ENCODE measurements at regions not wholly inside any gene's neighbourhood (a gene's known extent, or its start where the extent isn't known, plus 50 kb on each side); places are given as distances from the start of the nearest gene placed in this dataset.

GRCh38 chr4:177131736-177132135 lies 177.9 kb upstream of the NEIL3 start:
- Histone ChIP-seq H2AFZ (ENCODE audit: low read length) (no peak overlapping the region), H3K9ac (ENCODE audit: low read depth, low read length, poor library complexity, severe bottlenecking) (no peak overlapping the region), H3K36me3 (ENCODE audit: insufficient read depth, low read length) (no peaks in the 10 kb centered on the region), H3K4me2 (ENCODE audit: low read depth, low read length, poor library complexity, severe bottlenecking) (no peak overlapping the region), H4K20me1 (ENCODE audit: insufficient read depth, low read length, poor library complexity, severe bottlenecking) (no peaks in the 10 kb centered on the region), H3K9me2 (replicated peaks; ENCODE audit: low read depth, low read length) (no peaks in the 10 kb centered on the region), H3K27me3 (ENCODE audit: insufficient read depth, low read length, poor library complexity, severe bottlenecking) (no peaks in the 10 kb centered on the region), H3K79me2 (ENCODE audit: insufficient read depth, low read length) (no peaks in the 10 kb centered on the region), H3K4me1 (ENCODE audit: insufficient read depth, low read length, poor library complexity, severe bottlenecking) (no peaks in the 10 kb centered on the region), H3K9me3 (ENCODE audit: insufficient read depth, low read depth, low read length) (no peaks in the 10 kb centered on the region), H3K4me3 (ENCODE audit: low read length, poor library complexity, severe bottlenecking) (no peak overlapping the region), H3F3A (ENCODE audit: low read depth) (no peaks in the 10 kb centered on the region)
- no peak for TF ChIP-seq EZH2phosphoT487 (IDR thresholded peaks at IDR 0.05; ENCODE audit: borderline replicate concordance)
- TF ChIP-seq, protein P1, sequence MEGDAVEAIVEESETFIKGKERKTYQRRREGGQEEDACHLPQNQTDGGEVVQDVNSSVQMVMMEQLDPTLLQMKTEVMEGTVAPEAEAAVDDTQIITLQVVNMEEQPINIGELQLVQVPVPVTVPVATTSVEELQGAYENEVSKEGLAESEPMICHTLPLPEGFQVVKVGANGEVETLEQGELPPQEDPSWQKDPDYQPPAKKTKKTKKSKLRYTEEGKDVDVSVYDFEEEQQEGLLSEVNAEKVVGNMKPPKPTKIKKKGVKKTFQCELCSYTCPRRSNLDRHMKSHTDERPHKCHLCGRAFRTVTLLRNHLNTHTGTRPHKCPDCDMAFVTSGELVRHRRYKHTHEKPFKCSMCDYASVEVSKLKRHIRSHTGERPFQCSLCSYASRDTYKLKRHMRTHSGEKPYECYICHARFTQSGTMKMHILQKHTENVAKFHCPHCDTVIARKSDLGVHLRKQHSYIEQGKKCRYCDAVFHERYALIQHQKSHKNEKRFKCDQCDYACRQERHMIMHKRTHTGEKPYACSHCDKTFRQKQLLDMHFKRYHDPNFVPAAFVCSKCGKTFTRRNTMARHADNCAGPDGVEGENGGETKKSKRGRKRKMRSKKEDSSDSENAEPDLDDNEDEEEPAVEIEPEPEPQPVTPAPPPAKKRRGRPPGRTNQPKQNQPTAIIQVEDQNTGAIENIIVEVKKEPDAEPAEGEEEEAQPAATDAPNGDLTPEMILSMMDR (conservative IDR thresholded peaks at IDR 0.05; ENCODE audit: low read length): no peak

DNA sequence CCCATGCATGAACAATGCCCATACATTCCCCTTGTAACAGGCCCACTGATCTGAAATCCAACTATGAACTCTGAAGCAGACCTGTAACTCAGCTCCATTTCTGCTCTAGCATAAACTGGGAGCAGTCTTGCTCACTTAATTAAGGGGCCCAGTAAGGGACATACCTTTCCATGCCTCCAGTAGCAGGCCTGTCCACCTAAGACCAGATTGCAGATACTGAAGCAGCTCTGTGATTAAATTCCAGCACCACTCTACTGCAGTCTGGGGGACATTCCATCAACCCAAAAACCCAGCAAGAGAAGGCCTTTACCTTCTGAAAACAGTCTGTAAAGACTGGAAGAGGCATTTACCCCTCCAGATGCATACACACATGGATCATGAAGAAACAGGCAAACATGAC lies 162.0 kb upstream of the NEIL3 start:
- Histone ChIP-seq H4K20me1 (ENCODE audit: insufficient read depth, low read length, poor library complexity, severe bottlenecking) (no peaks in the 10 kb centered on the region), H3K9me3 (ENCODE audit: insufficient read depth, low read depth, low read length) (no peaks in the 10 kb centered on the region), H2AFZ (ENCODE audit: low read length) (no peak overlapping the region), H3K4me1 (ENCODE audit: insufficient read depth, low read length, poor library complexity, severe bottlenecking) (no peaks in the 10 kb centered on the region), H3K27me3 (ENCODE audit: insufficient read depth, low read length, poor library complexity, severe bottlenecking) (no peaks in the 10 kb centered on the region), H3K36me3 (ENCODE audit: insufficient read depth, low read length) (no peaks in the 10 kb centered on the region), H3K9ac (ENCODE audit: low read depth, low read length, poor library complexity, severe bottlenecking) (no peak overlapping the region), H3K9me2 (replicated peaks; ENCODE audit: low read depth, low read length) (no peaks in the 10 kb centered on the region), H3K4me3 (ENCODE audit: low read length, poor library complexity, severe bottlenecking) (no peak overlapping the region), H3F3A (ENCODE audit: low read depth) (no peaks in the 10 kb centered on the region), H3K4me2 (ENCODE audit: low read depth, low read length, poor library complexity, severe bottlenecking) (no peak overlapping the region), H3K79me2 (ENCODE audit: insufficient read depth, low read length) (no peaks in the 10 kb centered on the region)
- TF ChIP-seq, protein P1 (conservative IDR thresholded peaks at IDR 0.05; ENCODE audit: low read length): no peak
- TF ChIP-seq EZH2phosphoT487 (IDR thresholded peaks at IDR 0.05; ENCODE audit: borderline replicate concordance): no peak

DNA sequence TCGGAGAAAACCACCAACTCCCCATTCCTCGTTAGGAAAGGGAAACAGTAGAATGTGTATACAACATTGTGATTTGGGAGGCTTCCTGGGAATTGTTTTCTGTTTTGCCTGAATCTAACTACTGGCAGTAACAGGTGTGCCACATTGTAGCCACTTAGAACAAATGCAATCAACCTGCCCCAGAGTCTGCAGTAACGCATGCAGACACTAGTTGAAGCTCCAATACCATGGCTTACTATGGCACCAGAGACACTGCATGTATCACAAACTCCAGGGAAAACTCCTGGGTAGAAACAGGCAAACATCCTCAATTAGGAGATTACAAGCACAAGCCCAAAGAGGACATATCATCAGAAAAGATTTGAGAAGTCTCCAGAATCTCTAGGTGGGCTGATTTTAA lies 154.2 kb upstream of the NEIL3 start:
- Histone ChIP-seq H2AFZ (ENCODE audit: low read length) (no peak overlapping the region), H3K9me2 (replicated peaks; ENCODE audit: low read depth, low read length) (no peaks in the 10 kb centered on the region), H3K36me3 (ENCODE audit: insufficient read depth, low read length) (no peaks in the 10 kb centered on the region), H3K27me3 (ENCODE audit: insufficient read depth, low read length, poor library complexity, severe bottlenecking) (no peaks in the 10 kb centered on the region), H4K20me1 (ENCODE audit: insufficient read depth, low read length, poor library complexity, severe bottlenecking) (no peaks in the 10 kb centered on the region), H3K9ac (ENCODE audit: low read depth, low read length, poor library complexity, severe bottlenecking) (no peak overlapping the region), H3F3A (ENCODE audit: low read depth) (no peaks in the 10 kb centered on the region), H3K4me3 (ENCODE audit: low read length, poor library complexity, severe bottlenecking) (no peak overlapping the region), H3K4me2 (ENCODE audit: low read depth, low read length, poor library complexity, severe bottlenecking) (no peak overlapping the region), H3K9me3 (ENCODE audit: insufficient read depth, low read depth, low read length) (peaks cover 3% of the 10 kb centered on the region; the same call in 1 of the 2 replicates), H3K4me1 (ENCODE audit: insufficient read depth, low read length, poor library complexity, severe bottlenecking) (no peaks in the 10 kb centered on the region), H3K79me2 (ENCODE audit: insufficient read depth, low read length) (no peaks in the 10 kb centered on the region)
- TF ChIP-seq, protein P1 (conservative IDR thresholded peaks at IDR 0.05; ENCODE audit: low read length): no peak
- no peak for TF ChIP-seq EZH2phosphoT487 (IDR thresholded peaks at IDR 0.05; ENCODE audit: borderline replicate concordance)

Measured in Loucy (cell line).